SK-N-SH (cell line): ENCODE measurements at regions not wholly inside any gene's neighbourhood (a gene's known extent, or its start where the extent isn't known, plus 50 kb on each side); places are given as distances from the start of the nearest gene placed in this dataset.

ENCODE experiments used
- CTCF ChIA-PET: fragments of 300-600, 350-600 bp; formaldehyde crosslinking; extraction: SDS; loops from one replicate; lab custom pipeline; 2021; lab: Yijun Ruan, JAX
- POLR2A ChIA-PET: fragments of 350-600 bp; sonication (Branson Sonifier 250); formaldehyde crosslinking; extraction: SDS; loops from one replicate; lab custom pipeline; 2020; ENCODE audit warnings: antibody characterized with exemption, inconsistent platforms; lab: Yijun Ruan, JAX
- DNase-seq: peaks from one replicate; pipeline ENCODE4 v3.0.0; 2012
- H2AFZ ChIP-seq: fragments of 200-600 bp; sonication (generic); 2 replicates; pipeline ENCODE4 v1.8.1; 2016; ENCODE audit warnings: antibody characterized with exemption, mild to moderate bottlenecking, low read depth
- H3F3A ChIP-seq: fragments of 200-600 bp; sonication (generic); replicated peaks from 2 replicates; pipeline ENCODE3; 2016; ENCODE audit warnings: antibody characterized with exemption, mild to moderate bottlenecking; ENCODE audit not compliant: insufficient read depth
- H3K27ac ChIP-seq, 2 experiments: fragments of 200-500 bp in 1 of 2; fragments of 200-600 bp in 1 of 2; sonication (Bioruptor generic) in 1 of 2; sonication (generic), shearing (Covaris generic) in 1 of 2; 2 replicates each; pipeline versions ENCODE4 v1.5.1 to v1.6.1; 2014 to 2016; ENCODE audit warnings: low read depth in 2 of 2, inconsistent platforms in 1 of 2, low read length in 1 of 2, mild to moderate bottlenecking in 1 of 2, mixed read lengths in 1 of 2
- H3K27me3 ChIP-seq: fragments of 200-600 bp; sonication (generic), shearing (Covaris generic); 2 replicates; pipeline ENCODE4 v1.6.1; 2016; ENCODE audit warnings: mixed run types; ENCODE audit not compliant: insufficient read depth
- H3K36me3 ChIP-seq, 2 experiments: fragments of 200-500 bp in 1 of 2; fragments of 200-600 bp in 1 of 2; sonication (Bioruptor generic) in 1 of 2; sonication (generic) in 1 of 2; replicated peaks in 1 of 2; 2 replicates each; pipeline versions ENCODE3 to v1.5.1; 2014 to 2016; ENCODE audit warnings: low read length in 1 of 2, mild to moderate bottlenecking in 1 of 2; ENCODE audit not compliant: insufficient read depth in 2 of 2, control insufficient read depth in 1 of 2
- H3K4me1 ChIP-seq, 2 experiments: fragments of 200-500 bp in 1 of 2; fragments of 200-600 bp in 1 of 2; sonication (Bioruptor generic) in 1 of 2; sonication (generic), shearing (Covaris generic) in 1 of 2; 2 replicates each; pipeline versions ENCODE4 v1.5.1 to v1.6.1; 2014 to 2016; ENCODE audit warnings: low read depth in 1 of 2, low read length in 1 of 2, mixed run types in 1 of 2; ENCODE audit not compliant: insufficient read depth in 2 of 2, control insufficient read depth in 1 of 2
- H3K4me2 ChIP-seq: fragments of 200-600 bp; sonication (generic), shearing (Covaris generic); 2 replicates; pipeline ENCODE4 v1.6.1; 2017; ENCODE audit warnings: mixed run types
- H3K4me3 ChIP-seq, 2 experiments: fragments of 200-500 bp in 1 of 2; fragments of 200-600 bp in 1 of 2; sonication (Bioruptor generic) in 1 of 2; sonication (generic), shearing (Covaris generic) in 1 of 2; 2 replicates each; pipeline versions ENCODE4 v1.5.1 to v1.8.1; 2014 to 2016; ENCODE audit warnings: low read depth in 2 of 2, inconsistent platforms in 1 of 2, low read length in 1 of 2, mild to moderate bottlenecking in 1 of 2, mixed read lengths in 1 of 2, moderate library complexity in 1 of 2
- H3K79me2 ChIP-seq: fragments of 200-600 bp; sonication (generic); 2 replicates; pipeline ENCODE4 v1.8.1; 2017; ENCODE audit warnings: mild to moderate bottlenecking; ENCODE audit not compliant: insufficient read depth
- H3K9ac ChIP-seq: fragments of 200-600 bp; sonication (generic); 2 replicates; pipeline ENCODE4 v1.6.1; 2017; ENCODE audit warnings: mixed run types
- H3K9me2 ChIP-seq: fragments of 200-600 bp; sonication (generic); 2 replicates; pipeline ENCODE4 v1.6.1; 2017; ENCODE audit warnings: mixed run types
- H3K9me3 ChIP-seq: fragments of 200-600 bp; sonication (generic); 2 replicates; pipeline ENCODE4 v1.6.1; 2017; ENCODE audit warnings: mixed run types, mild to moderate bottlenecking, moderate library complexity
- H4K20me1 ChIP-seq: fragments of 200-600 bp; sonication (generic); 2 replicates; pipeline ENCODE4 v1.6.1; 2017; ENCODE audit warnings: mild to moderate bottlenecking, mixed run types; ENCODE audit not compliant: insufficient read depth
- CHD2 ChIP-seq: fragments of 150-350 bp; IDR thresholded peaks from 2 replicates; pipeline ENCODE4 v1.6.1; 2018; ENCODE audit warnings: low read length; ENCODE audit not compliant: partially characterized antibody
- ELF1 ChIP-seq: IDR thresholded peaks from 2 replicates; pipeline ENCODE4 v1.4.0; 2012
- EP300 ChIP-seq, 2 experiments: IDR thresholded peaks; 2 replicates each; pipeline versions ENCODE4 v1.4.0 to v1.6.1; 2012; ENCODE audit warnings: borderline replicate concordance in 1 of 2, low read depth in 1 of 2, low read length in 1 of 2
- FOSL2 ChIP-seq: IDR thresholded peaks from 2 replicates; pipeline ENCODE4 v1.4.0; 2012; ENCODE audit warnings: low read depth, mild to moderate bottlenecking, moderate library complexity, borderline replicate concordance
- JUND ChIP-seq: IDR thresholded peaks from 2 replicates; pipeline ENCODE4 v1.4.0; 2012
- MXI1 ChIP-seq: IDR thresholded peaks from 2 replicates; pipeline ENCODE4 v1.6.1; 2012; ENCODE audit warnings: mild to moderate bottlenecking, low read depth, low read length, improper control_type of control experiment
- NRF1 ChIP-seq: IDR thresholded peaks from 2 replicates; pipeline ENCODE4 v1.6.1; 2012; ENCODE audit warnings: low read depth, mild to moderate bottlenecking, low read length
- POLR2AphosphoS5 ChIP-seq: IDR thresholded peaks from 2 replicates; pipeline ENCODE4 v1.6.1; 2012; ENCODE audit warnings: low read depth, low read length
- RAD21 ChIP-seq: IDR thresholded peaks from 2 replicates; pipeline ENCODE4 v1.6.1; 2012; ENCODE audit warnings: mild to moderate bottlenecking, low read length
- RCOR1 ChIP-seq: fragments of 150-350 bp; IDR thresholded peaks from 2 replicates; pipeline ENCODE4 v1.6.1; 2017; ENCODE audit warnings: antibody characterized with exemption, low read length
- SMC3 ChIP-seq: IDR thresholded peaks from 2 replicates; pipeline ENCODE4 v1.6.1; 2012; ENCODE audit warnings: low read depth, low read length, improper control_type of control experiment
- TAF1 ChIP-seq: IDR thresholded peaks from 2 replicates; pipeline ENCODE4 v1.6.1; 2012; ENCODE audit warnings: low read depth, mild to moderate bottlenecking, low read length, moderate library complexity, borderline replicate concordance
- TCF12 ChIP-seq: IDR thresholded peaks from 2 replicates; pipeline ENCODE4 v1.4.0; 2012
- WGBS: methylation state at CpG from one replicate; pipeline ENCODE4 v1.1.6; 2017; ENCODE audit warnings: low lambda C conversion rate; 5-methylcytosine and 5-hydroxymethylcytosine counted together
- TF ChIP-seq, protein P1 (sequence below): fragments of 150-350 bp; IDR thresholded peaks from 2 replicates; pipeline ENCODE4 v1.6.1; 2016; ENCODE audit warnings: mild to moderate bottlenecking, low read depth, low read length
- TF ChIP-seq, protein P2 (sequence below): IDR thresholded peaks from 2 replicates; pipeline ENCODE4 v1.4.0; 2012; ENCODE audit warnings: low read depth, borderline replicate concordance
- TF ChIP-seq, protein P3 (sequence below): IDR thresholded peaks from 2 replicates; pipeline ENCODE4 v1.4.0; 2012; ENCODE audit warnings: low read depth
- TF ChIP-seq, protein P4 (sequence below): fragments of 200-600 bp; sonication (generic); IDR thresholded peaks from 2 replicates; pipeline ENCODE4 v1.6.1; 2017; ENCODE audit warnings: antibody characterized with exemption, mild to moderate bottlenecking, moderate library complexity
- TF ChIP-seq, protein P5 (sequence below): IDR thresholded peaks from 2 replicates; pipeline ENCODE4 v1.6.1; 2012; ENCODE audit warnings: mild to moderate bottlenecking, low read depth, low read length, moderate library complexity

DNA sequence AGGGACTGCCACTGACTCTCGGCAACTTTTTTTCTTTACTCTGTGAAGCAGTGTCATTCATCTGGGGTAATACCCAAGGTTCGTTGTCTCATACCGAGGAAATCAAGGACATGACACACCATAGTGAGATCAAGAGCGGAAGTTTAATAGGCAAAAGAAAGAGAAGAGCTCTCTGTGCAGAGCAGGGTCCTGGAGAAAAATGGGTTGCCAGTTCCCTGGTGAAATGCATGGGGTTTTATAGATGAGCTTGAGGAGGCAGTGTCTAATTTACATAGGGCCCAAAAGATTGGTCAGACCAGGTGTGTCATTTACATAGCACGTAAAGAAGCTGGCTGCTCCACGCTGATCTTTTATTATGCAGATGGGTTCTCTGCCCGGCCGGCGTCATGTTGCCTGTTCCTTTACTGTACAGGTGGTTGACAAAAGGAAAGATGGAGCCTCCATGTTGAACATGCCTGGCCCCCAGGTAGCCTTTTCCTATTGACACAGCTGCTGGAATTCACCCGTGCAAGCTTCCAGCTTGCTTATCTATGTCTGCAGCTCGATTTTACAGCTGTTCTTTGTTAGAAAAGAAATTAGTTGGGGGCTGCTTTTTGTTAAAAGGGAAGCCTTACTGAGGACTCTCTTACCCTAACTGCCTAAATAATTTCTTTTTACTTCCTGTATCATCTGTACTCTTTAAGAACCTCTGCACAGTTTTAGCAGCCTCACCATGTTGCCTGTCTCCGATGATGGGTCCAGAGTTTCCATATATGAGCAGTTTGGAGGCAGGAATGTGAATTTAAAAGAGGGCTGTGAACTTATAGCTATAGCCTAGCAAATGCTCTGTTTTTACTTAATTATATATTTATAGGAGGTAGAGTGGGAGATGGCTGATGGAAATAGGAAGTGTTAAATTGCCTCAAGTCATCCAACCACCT, 98.0 kb upstream of the DIAPH3 start:
- Histone ChIP-seq H3K27me3 (no peaks in the 10 kb centered on the region), H3K9me3 (no peaks in the 10 kb centered on the region), H3K4me3 (no peak overlapping the region), H3K79me2 (no peaks in the 10 kb centered on the region), H3K36me3 (no peaks in the 10 kb centered on the region), H2AFZ (no peak overlapping the region), H3K4me2 (no peak overlapping the region)
- WGBS: 51% methylated on average over 10 of the region's 12 CpGs
- POLR2A ChIA-PET: no interaction called here
- DNase-seq: no peak
- TF ChIP-seq TAF1: no peak
- no peak for TF ChIP-seq EP300 (IDR thresholded peaks at IDR 0.05; ENCODE audit: borderline replicate concordance in 1 of 2, low read depth in 1 of 2, low read length in 1 of 2)
- TF ChIP-seq MXI1: no peak
- TF ChIP-seq TCF12: no peak
- no peak for TF ChIP-seq RAD21
- TF ChIP-seq, all 33 proteins: peak for 0
- CTCF ChIA-PET: interaction anchor here (1.5 kb wide), 1 partner anchor 35 kb away, joined by 4 read pairs; no protein-coding TSS in a partner anchor
- H4K20me1 ChIP-seq: no peaks in the 10 kb centered on the region
- no peaks in the 10 kb centered on the region for H3K4me1 ChIP-seq
- no peak overlapping the region for H3K27ac ChIP-seq
- no peaks in the 10 kb centered on the region for H3F3A ChIP-seq
- H3K9me2 ChIP-seq: no peaks in the 10 kb centered on the region
- no peak overlapping the region for H3K9ac ChIP-seq

DNA sequence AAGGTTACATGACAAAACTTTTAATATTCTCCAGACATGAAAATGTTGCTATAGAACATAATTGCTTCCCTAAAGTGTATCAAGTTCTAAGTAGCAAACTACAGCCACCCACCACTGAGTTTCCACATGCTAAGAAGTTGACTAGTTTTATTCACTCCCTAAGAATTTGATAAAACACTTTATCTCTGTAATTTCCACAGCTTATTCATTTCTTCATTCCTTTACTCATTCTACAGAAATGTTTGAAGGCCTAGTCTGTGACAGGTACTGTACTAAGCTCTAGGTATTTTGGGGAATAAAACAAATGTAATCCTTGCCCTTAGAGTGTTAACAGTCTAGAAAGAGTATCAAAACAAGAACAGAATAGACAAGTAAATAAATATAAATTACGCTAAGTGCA, 101.8 kb upstream of the DIAPH3 start:
- H3K9me3 ChIP-seq: no peaks in the 10 kb centered on the region
- no peaks in the 10 kb centered on the region for H3K9me2 ChIP-seq
- peaks cover 5% of the 10 kb centered on the region; the same call in 1 of the 2 replicates for H3K27me3 ChIP-seq
- H2AFZ ChIP-seq: no peak overlapping the region
- H3F3A ChIP-seq: no peaks in the 10 kb centered on the region
- no peaks in the 10 kb centered on the region for H4K20me1 ChIP-seq
- POLR2A ChIA-PET: no interaction called here
- H3K9ac ChIP-seq: no peak overlapping the region
- no peaks in the 10 kb centered on the region for H3K4me1 ChIP-seq
- CTCF ChIA-PET: no interaction called here
- no peak overlapping the region for H3K4me3 ChIP-seq
- H3K36me3 ChIP-seq: no peaks in the 10 kb centered on the region
- no peak overlapping the region for H3K27ac ChIP-seq
- no peaks in the 10 kb centered on the region for H3K79me2 ChIP-seq
- no peak for DNase-seq
- no peak overlapping the region for H3K4me2 ChIP-seq
- 89% methylated on average over 1 of the region's 1 CpG for whole genome bisulfite sequencing
- TF ChIP-seq ELF1: no peak
- no peak for TF ChIP-seq NRF1
- no peak for TF ChIP-seq POLR2AphosphoS5
- TF ChIP-seq JUND: no peak
- TF ChIP-seq, protein P1, sequence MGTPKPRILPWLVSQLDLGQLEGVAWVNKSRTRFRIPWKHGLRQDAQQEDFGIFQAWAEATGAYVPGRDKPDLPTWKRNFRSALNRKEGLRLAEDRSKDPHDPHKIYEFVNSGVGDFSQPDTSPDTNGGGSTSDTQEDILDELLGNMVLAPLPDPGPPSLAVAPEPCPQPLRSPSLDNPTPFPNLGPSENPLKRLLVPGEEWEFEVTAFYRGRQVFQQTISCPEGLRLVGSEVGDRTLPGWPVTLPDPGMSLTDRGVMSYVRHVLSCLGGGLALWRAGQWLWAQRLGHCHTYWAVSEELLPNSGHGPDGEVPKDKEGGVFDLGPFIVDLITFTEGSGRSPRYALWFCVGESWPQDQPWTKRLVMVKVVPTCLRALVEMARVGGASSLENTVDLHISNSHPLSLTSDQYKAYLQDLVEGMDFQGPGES: no peak
- TF ChIP-seq RCOR1: no peak
- TF ChIP-seq FOSL2: no peak
- no peak for TF ChIP-seq TAF1
- TF ChIP-seq, protein P2, sequence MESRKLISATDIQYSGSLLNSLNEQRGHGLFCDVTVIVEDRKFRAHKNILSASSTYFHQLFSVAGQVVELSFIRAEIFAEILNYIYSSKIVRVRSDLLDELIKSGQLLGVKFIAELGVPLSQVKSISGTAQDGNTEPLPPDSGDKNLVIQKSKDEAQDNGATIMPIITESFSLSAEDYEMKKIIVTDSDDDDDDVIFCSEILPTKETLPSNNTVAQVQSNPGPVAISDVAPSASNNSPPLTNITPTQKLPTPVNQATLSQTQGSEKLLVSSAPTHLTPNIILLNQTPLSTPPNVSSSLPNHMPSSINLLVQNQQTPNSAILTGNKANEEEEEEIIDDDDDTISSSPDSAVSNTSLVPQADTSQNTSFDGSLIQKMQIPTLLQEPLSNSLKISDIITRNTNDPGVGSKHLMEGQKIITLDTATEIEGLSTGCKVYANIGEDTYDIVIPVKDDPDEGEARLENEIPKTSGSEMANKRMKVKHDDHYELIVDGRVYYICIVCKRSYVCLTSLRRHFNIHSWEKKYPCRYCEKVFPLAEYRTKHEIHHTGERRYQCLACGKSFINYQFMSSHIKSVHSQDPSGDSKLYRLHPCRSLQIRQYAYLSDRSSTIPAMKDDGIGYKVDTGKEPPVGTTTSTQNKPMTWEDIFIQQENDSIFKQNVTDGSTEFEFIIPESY: no peak
- TF ChIP-seq, protein P3, sequence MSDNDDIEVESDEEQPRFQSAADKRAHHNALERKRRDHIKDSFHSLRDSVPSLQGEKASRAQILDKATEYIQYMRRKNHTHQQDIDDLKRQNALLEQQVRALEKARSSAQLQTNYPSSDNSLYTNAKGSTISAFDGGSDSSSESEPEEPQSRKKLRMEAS: no peak
- TF ChIP-seq SMC3: no peak
- TF ChIP-seq TCF12: no peak
- TF ChIP-seq CHD2: no peak
- TF ChIP-seq, protein P4, sequence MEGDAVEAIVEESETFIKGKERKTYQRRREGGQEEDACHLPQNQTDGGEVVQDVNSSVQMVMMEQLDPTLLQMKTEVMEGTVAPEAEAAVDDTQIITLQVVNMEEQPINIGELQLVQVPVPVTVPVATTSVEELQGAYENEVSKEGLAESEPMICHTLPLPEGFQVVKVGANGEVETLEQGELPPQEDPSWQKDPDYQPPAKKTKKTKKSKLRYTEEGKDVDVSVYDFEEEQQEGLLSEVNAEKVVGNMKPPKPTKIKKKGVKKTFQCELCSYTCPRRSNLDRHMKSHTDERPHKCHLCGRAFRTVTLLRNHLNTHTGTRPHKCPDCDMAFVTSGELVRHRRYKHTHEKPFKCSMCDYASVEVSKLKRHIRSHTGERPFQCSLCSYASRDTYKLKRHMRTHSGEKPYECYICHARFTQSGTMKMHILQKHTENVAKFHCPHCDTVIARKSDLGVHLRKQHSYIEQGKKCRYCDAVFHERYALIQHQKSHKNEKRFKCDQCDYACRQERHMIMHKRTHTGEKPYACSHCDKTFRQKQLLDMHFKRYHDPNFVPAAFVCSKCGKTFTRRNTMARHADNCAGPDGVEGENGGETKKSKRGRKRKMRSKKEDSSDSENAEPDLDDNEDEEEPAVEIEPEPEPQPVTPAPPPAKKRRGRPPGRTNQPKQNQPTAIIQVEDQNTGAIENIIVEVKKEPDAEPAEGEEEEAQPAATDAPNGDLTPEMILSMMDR: no peak
- TF ChIP-seq, protein P5, sequence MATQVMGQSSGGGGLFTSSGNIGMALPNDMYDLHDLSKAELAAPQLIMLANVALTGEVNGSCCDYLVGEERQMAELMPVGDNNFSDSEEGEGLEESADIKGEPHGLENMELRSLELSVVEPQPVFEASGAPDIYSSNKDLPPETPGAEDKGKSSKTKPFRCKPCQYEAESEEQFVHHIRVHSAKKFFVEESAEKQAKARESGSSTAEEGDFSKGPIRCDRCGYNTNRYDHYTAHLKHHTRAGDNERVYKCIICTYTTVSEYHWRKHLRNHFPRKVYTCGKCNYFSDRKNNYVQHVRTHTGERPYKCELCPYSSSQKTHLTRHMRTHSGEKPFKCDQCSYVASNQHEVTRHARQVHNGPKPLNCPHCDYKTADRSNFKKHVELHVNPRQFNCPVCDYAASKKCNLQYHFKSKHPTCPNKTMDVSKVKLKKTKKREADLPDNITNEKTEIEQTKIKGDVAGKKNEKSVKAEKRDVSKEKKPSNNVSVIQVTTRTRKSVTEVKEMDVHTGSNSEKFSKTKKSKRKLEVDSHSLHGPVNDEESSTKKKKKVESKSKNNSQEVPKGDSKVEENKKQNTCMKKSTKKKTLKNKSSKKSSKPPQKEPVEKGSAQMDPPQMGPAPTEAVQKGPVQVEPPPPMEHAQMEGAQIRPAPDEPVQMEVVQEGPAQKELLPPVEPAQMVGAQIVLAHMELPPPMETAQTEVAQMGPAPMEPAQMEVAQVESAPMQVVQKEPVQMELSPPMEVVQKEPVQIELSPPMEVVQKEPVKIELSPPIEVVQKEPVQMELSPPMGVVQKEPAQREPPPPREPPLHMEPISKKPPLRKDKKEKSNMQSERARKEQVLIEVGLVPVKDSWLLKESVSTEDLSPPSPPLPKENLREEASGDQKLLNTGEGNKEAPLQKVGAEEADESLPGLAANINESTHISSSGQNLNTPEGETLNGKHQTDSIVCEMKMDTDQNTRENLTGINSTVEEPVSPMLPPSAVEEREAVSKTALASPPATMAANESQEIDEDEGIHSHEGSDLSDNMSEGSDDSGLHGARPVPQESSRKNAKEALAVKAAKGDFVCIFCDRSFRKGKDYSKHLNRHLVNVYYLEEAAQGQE: no peak
- no peak for TF ChIP-seq RAD21
